NCI-H524 treated with DMSO at 0.1 percent for 48 hours (cell line): ENCODE measurements at regions not wholly inside any gene's neighbourhood (a gene's known extent, or its start where the extent isn't known, plus 50 kb on each side); places are given as distances from the start of the nearest gene placed in this dataset.
"Not testable (repeated sequence)": the region's sequence is repeated elsewhere in the genome, so short reads cannot be mapped to it uniquely, and the experiment has no call there.

Experiments used
- DNase-seq: peaks from one replicate; lab custom pipeline; 2025; lab: John Stamatoyannopoulos, UW

- DNase-seq: peak; percentile 73
These were observed 1209.9 kb downstream of the NSUN3 start for GRCh38 chr3:95272781-95273180.

GRCh38 chr3:95277613-95278012 is 1214.8 kb downstream of the NSUN3 start:
- no peak for DNase-seq

- no peak for DNase-seq
These were observed 1218.0 kb downstream of the NSUN3 start for GRCh38 chr3:95280711-95281352.

DNA sequence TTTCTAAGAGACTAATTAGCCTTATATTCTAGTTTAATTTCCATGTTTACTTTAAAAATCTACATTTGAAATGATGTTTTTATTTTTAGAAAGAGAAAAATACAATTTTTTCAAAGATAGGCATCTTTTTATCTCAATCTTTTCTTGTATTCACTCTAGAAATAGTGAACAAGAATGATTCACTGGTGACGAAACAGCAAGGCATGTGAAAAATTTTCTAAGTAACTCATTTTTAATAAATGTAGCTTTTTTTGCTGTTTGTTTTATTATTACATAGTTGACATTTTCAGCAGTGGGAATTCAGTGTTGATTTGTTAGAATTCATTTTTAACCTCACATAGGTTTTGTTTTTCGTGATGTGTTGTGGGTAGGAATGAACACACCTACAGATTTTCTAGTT is 1226.4 kb downstream of the NSUN3 start:
- no peak for DNase-seq

DNA sequence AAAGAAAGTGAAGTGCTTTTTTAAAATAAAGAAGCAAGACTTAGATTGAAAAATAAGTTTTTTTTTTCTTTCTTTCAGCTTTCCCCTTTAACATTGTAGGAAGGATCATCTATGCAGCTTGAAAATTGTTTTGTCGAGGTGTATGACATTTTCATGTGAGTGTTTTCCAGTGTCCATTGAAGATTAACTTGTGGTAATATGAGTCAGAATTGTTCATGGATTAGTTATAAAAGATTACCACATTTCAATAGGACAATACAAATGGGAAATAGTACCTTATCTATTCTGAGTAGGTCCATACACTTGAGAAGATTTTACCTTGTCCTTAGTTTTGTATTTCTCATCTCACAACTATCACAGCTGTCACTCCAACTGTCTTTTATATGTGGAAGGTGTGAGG is 1234.7 kb downstream of the NSUN3 start:
- no peak for DNase-seq

DNA sequence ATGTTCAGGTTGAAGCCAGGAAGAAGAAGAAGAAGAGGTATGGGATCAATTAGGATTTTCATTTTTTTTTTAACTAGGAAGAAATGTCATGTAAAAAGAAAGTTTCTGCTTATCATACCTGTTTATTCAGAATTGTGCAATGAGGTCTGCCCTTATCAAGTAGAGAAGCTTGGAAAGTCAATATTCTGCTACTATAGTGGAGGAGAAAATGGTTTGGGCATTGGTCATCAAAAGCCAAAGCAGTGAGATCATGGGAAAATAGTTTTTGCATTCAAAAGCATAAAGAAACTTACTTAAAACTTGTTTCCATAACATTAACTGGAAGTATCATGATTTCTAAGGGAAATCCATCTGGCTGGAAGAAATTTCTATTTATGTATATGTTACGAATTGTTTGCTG is 1239.2 kb downstream of the NSUN3 start:
- no peak for DNase-seq

DNA sequence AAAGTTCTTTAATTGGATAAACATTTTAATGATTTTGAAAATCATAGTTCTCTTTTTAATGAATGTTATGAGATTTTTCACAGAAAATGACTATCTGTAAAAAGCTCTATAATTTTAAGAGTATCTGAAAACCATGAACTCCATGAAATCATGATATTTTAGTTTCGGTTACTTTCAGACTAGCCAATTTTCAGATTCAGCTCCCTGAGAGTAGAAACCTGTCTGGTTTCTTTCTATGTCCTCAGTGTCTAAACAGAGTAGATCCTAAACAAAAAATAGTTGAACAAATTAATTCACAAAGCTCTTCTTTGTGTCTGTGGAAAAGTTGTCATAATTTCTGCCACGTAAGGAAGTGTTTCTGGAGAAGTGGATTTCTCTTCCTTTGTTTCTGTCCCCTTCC is 1247.7 kb downstream of the NSUN3 start:
- no peak for DNase-seq

DNA sequence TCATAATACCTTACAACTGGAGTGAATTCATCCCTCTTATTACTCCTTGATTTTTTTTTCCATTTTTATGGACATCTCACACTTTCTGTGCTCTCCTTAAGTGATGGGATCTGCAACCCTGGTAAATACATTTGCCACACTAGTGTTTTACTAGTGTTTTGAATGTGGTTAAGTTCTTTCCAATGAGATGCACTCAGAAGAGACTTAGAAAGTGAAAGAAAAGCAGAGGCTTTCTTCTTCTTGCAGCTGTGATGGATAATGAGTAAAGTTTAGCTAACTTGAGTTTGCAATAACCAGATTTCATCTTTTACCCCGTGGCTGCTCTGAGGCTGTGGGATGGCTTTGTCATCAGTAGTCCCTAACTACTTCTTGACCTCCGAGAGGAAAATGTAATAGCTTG is 1248.4 kb downstream of the NSUN3 start:
- no peak for DNase-seq

- peak; percentile 82 for DNase-seq
These were observed 1249.8 kb downstream of the NSUN3 start for GRCh38 chr3:95312650-95313049.

GRCh38 chr3:95319921-95320494 is 1257.1 kb downstream of the NSUN3 start:
- no peak for DNase-seq

DNA sequence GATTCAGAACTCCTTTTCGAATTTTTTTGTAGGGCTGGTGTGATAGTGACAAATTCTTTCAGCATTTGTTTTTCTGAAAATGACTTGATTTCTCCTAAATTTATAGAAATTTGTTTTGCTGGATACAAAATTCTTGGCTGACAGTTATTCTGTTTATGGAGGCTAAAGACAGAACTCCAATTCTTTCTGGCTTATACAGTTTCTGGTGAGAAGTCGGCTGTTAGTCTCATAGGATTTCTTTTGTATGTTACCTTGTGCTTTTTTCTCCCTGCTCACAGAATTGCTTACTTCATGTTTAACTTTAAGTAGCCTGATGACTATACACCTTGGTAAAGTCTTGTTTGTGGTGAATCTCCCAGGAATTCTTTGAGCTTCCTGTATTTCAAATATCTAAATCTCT is 1264.6 kb downstream of the NSUN3 start:
- DNase-seq: no peak

GRCh38 chr3:95333826-95334225 is 1271.0 kb downstream of the NSUN3 start:
- DNase-seq: no peak

- no peak for DNase-seq
These were observed 1271.6 kb downstream of the NSUN3 start for GRCh38 chr3:95334461-95334860.

DNA sequence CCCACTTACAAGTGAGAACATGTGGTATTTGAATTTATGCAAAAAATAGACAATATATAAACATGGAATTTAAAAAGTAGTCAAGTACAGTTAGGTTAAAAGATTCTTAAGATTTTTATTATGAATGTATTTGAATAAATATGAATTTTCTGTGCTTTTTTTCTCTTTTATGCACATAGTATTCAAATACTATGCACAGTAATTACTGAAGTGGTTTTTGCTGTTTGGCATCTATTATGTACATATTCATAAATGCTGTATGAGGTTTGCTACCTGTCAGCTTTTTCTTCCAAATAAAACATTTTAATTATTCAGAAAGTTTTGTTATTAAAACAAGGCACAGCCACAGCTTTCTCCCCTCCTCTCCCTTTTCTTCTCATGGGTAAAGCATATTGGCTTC is 1272.7 kb downstream of the NSUN3 start:
- DNase-seq: no peak

- DNase-seq: no peak
These were observed 1275.6 kb downstream of the NSUN3 start for GRCh38 chr3:95338446-95338845.

DNA sequence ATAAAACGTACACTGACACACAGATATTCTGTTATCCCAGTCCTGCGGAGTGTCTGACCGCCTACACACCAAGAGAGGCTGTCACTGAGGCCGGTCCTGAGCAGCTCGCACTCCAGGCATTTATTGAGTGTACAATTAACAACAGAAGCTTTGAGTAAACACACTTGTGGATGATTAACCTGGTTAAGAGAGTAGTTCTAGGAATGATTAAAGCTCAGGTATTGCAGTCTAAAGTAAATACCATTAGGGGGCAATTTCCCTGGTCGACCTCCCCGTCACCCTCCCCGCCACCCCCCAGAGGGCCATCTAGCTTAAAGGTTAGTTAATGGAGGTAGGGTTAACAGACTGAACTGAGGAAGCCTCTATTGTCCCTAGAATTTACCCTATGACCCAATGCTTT is 1278.5 kb downstream of the NSUN3 start:
- no peak for DNase-seq

- DNase-seq: no peak
These were observed 1280.4 kb downstream of the NSUN3 start for GRCh38 chr3:95343228-95343627.

GRCh38 chr3:95343767-95344166 is 1280.9 kb downstream of the NSUN3 start:
- DNase-seq: peak; percentile 64

DNA sequence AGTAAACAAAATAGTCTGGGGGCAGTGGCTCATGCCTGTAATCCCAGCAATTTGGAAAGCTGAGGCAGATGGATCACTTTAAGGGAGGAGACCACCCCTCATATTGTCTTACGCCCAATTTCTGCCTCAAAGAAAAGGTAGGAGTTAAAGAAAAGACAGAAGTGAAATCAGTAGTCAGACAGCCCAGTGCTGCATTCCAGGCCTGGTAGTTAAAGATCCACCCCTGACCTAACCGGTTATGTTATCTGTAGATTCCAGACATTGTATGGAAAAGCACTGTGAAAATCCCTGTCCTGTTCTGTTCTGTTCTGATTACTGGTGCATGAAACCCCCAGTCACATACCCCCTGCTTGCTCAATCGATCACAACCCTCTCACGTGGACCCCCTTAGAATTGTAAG is 1285.1 kb downstream of the NSUN3 start:
- not testable (repeated sequence) for DNase-seq

DNA sequence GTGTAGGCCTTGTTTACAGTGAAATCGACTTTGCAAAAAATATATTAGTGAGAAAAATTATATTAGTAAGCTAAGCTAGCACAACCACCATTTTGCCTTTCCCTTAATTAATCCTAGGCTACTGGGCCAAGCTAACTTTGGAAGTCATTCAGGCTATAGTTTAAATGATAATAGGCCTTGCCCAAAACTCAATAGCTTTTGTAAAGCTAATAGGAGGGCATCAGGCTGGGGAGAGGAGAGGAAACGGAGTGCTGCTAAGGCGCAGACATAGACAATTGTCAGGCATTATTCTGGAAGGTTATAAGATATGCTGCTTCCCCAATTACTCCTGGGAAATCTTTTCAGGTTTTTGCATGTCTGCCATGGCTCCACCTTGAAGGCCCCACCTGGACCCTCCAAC is 1286.0 kb downstream of the NSUN3 start:
- no peak for DNase-seq

- DNase-seq: no peak
These were observed 1287.2 kb downstream of the NSUN3 start for GRCh38 chr3:95350049-95350448.

DNA sequence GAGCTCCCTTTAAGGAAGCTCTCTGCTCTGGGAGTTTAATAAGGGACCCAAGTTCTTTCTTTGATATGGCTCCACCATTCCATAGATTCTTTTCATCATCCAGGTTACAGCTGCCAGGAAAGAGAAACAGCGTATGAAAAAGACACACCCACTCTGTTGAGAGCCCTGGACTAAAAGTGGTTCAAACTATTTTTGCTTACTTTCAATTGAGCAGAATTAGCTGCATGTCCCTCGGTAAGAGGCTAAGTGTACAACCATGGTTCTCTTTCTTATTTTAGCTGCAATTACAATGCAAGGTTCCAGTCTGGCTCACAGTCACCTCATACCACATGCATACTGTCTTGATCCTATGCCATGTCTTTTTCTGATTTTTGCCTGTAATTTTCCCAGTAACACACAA is 1288.3 kb downstream of the NSUN3 start:
- DNase-seq: no peak

- DNase-seq: no peak
These were observed 1289.6 kb downstream of the NSUN3 start for GRCh38 chr3:95352471-95352870.

DNA sequence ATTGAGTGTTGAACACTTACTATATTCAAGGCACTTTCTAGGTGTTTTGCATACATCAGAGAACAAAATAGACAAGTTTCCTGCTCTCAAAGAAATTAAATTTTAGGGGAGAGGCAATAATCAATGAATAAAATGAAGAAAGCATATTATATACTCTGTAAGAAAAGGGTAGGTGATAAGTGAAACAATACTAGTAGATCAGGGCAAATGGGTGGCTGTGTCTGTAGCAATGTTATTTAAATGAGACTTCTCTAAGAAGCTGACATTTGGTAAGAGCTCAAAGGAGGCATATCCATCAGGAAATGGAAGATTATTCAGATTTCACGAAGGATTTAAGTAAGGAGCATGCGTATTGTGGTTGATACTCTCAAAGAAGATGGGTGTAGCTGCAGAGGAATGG is 1291.6 kb downstream of the NSUN3 start:
- no peak for DNase-seq
